ENCODE measurements at regions not wholly inside any gene's neighbourhood (a gene's known extent, or its start where the extent isn't known, plus 50 kb on each side); places are given as distances from the start of the nearest gene placed in this dataset.

- no peak overlapping the region for H3K4me2 ChIP-seq
- no peak overlapping the region for H3K27ac ChIP-seq
- H2AFZ ChIP-seq (ENCODE audit: low read depth) = no peak overlapping the region
- H3K9ac ChIP-seq = no peak overlapping the region
- no peaks in the 10 kb centered on the region for H3K4me1 ChIP-seq (ENCODE audit: low read depth, poor library complexity, severe bottlenecking)
- no peaks in the 10 kb centered on the region for H3K79me2 ChIP-seq (ENCODE audit: insufficient read depth, low read depth)
- H3K36me3 ChIP-seq (ENCODE audit: insufficient read depth) = no peaks in the 10 kb centered on the region
- no peak overlapping the region for H3K4me3 ChIP-seq (IDR thresholded peaks at IDR 0.05; ENCODE audit: insufficient read depth, low read depth, low read length)
- H4K20me1 ChIP-seq (ENCODE audit: insufficient read depth) = no peaks in the 10 kb centered on the region
- no peaks in the 10 kb centered on the region for H3K27me3 ChIP-seq (ENCODE audit: insufficient read depth, low read depth)
- no peak for TF ChIP-seq CTCF (conservative IDR thresholded peaks at IDR 0.05; ENCODE audit: low read depth, low read length)
Observed at GRCh38 chr5:117494188-117494587, 919.6 kb upstream of the SEMA6A start.

DNA sequence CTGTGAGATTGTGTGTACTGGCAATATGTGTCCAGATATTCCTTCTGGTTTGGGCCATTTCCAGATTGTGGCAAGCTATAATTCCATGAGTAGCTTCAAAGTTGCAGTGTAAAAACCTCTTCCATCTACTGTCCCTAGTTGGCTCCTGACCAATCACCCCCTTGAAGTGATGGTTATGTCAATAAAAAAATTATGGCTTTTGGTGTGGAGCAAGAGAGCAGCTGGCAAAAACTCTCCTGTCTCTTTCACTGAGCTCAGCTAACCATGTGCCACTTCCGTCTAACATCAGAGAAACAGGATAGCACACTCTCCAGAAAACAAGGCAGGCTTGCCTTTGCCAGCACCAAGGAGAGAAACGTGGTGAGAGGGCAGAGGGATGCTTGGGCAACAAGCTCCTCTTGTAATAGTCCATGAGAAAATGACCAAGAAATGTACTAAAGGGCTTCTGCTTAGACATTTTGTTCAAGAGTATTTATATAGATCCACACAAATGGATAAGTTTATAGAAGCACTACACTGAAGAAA is 914.4 kb upstream of the SEMA6A start:
- no peak overlapping the region for H2AFZ ChIP-seq (ENCODE audit: low read depth)
- H3K4me2 ChIP-seq = no peak overlapping the region
- no peaks in the 10 kb centered on the region for H3K27me3 ChIP-seq (ENCODE audit: insufficient read depth, low read depth)
- no peaks in the 10 kb centered on the region for H3K79me2 ChIP-seq (ENCODE audit: insufficient read depth, low read depth)
- H3K27ac ChIP-seq = no peak overlapping the region
- no peak overlapping the region for H3K4me3 ChIP-seq (IDR thresholded peaks at IDR 0.05; ENCODE audit: insufficient read depth, low read depth, low read length)
- TF ChIP-seq CTCF (conservative IDR thresholded peaks at IDR 0.05; ENCODE audit: low read depth, low read length) = no peak
- H4K20me1 ChIP-seq (ENCODE audit: insufficient read depth) = no peaks in the 10 kb centered on the region
- H3K9ac ChIP-seq = no peak overlapping the region
- no peaks in the 10 kb centered on the region for H3K4me1 ChIP-seq (ENCODE audit: low read depth, poor library complexity, severe bottlenecking)
- no peaks in the 10 kb centered on the region for H3K36me3 ChIP-seq (ENCODE audit: insufficient read depth)

- no peaks in the 10 kb centered on the region for H3K4me1 ChIP-seq (ENCODE audit: low read depth, poor library complexity, severe bottlenecking)
- no peak overlapping the region for H3K4me2 ChIP-seq
- H4K20me1 ChIP-seq (ENCODE audit: insufficient read depth) = no peaks in the 10 kb centered on the region
- H3K4me3 ChIP-seq (IDR thresholded peaks at IDR 0.05; ENCODE audit: insufficient read depth, low read depth, low read length) = no peak overlapping the region
- H3K36me3 ChIP-seq (ENCODE audit: insufficient read depth) = no peaks in the 10 kb centered on the region
- no peaks in the 10 kb centered on the region for H3K79me2 ChIP-seq (ENCODE audit: insufficient read depth, low read depth)
- H3K27ac ChIP-seq = no peak overlapping the region
- no peak for TF ChIP-seq CTCF (conservative IDR thresholded peaks at IDR 0.05; ENCODE audit: low read depth, low read length)
- H2AFZ ChIP-seq (ENCODE audit: low read depth) = no peak overlapping the region
- no peak overlapping the region for H3K9ac ChIP-seq
- H3K27me3 ChIP-seq (ENCODE audit: insufficient read depth, low read depth) = no peaks in the 10 kb centered on the region
Observed at GRCh38 chr5:117487556-117487955, 912.9 kb upstream of the SEMA6A start.

- Histone ChIP-seq H3K9ac (no peak overlapping the region), H3K27ac (no peak overlapping the region), H3K4me3 (IDR thresholded peaks at IDR 0.05; ENCODE audit: insufficient read depth, low read depth, low read length) (no peak overlapping the region), H3K27me3 (ENCODE audit: insufficient read depth, low read depth) (no peaks in the 10 kb centered on the region), H3K79me2 (ENCODE audit: insufficient read depth, low read depth) (no peaks in the 10 kb centered on the region), H3K36me3 (ENCODE audit: insufficient read depth) (no peaks in the 10 kb centered on the region), H3K4me1 (ENCODE audit: low read depth, poor library complexity, severe bottlenecking) (no peaks in the 10 kb centered on the region), H2AFZ (ENCODE audit: low read depth) (no peak overlapping the region), H3K4me2 (no peak overlapping the region), H4K20me1 (ENCODE audit: insufficient read depth) (no peaks in the 10 kb centered on the region)
- no peak for TF ChIP-seq CTCF (conservative IDR thresholded peaks at IDR 0.05; ENCODE audit: low read depth, low read length)
Observed at GRCh38 chr5:117486879-117487391, 912.3 kb upstream of the SEMA6A start.

All from KMS-11 (cell line).